ENCODE measurements at regions not wholly inside any gene's neighbourhood (a gene's known extent, or its start where the extent isn't known, plus 50 kb on each side); places are given as distances from the start of the nearest gene placed in this dataset.

- H3K4me3 Mint-ChIP-seq: no peak overlapping the region
- H3K4me1 Mint-ChIP-seq: no peaks in the 10 kb centered on the region
These were observed 316.7 kb upstream of the KLHL1 start for GRCh38 chr13:70424928-70425327.

GRCh38 chr13:70424428-70424827 lies 316.2 kb upstream of the KLHL1 start:
- peaks cover 2% of the 10 kb centered on the region for H3K9me3 Mint-ChIP-seq
- no peak overlapping the region for H3K27ac Mint-ChIP-seq
- CTCF ChIA-PET: no interaction called here
- H3K4me1 Mint-ChIP-seq: no peaks in the 10 kb centered on the region
- no peak for DNase-seq
- no peaks in the 10 kb centered on the region for H3K36me3 Mint-ChIP-seq
- H3K27me3 Mint-ChIP-seq: no peaks in the 10 kb centered on the region
- H3K4me3 Mint-ChIP-seq: no peak overlapping the region

More at GRCh38 chr13:70424928-70425327, 316.7 kb upstream of the KLHL1 start:
- CTCF ChIA-PET: no interaction called here
- no peaks in the 10 kb centered on the region for H3K36me3 Mint-ChIP-seq
- H3K9me3 Mint-ChIP-seq: peaks cover 2% of the 10 kb centered on the region
- no peaks in the 10 kb centered on the region for H3K27me3 Mint-ChIP-seq
- no peak overlapping the region for H3K27ac Mint-ChIP-seq
- DNase-seq: no peak

- Mint-ChIP-seq H3K36me3 (no peaks in the 10 kb centered on the region), H3K4me1 (no peaks in the 10 kb centered on the region), H3K9me3 (peaks cover 7% of the 10 kb centered on the region), H3K27me3 (no peaks in the 10 kb centered on the region), H3K4me3 (no peak overlapping the region), H3K27ac (no peak overlapping the region)
- no peak for DNase-seq
- CTCF ChIA-PET: no interaction called here
These were observed 306.9 kb upstream of the KLHL1 start for GRCh38 chr13:70415136-70415535.

- no peak overlapping the region for H3K27ac Mint-ChIP-seq
- H3K36me3 Mint-ChIP-seq: no peaks in the 10 kb centered on the region
- H3K9me3 Mint-ChIP-seq: peaks cover 7% of the 10 kb centered on the region
- H3K4me1 Mint-ChIP-seq: no peaks in the 10 kb centered on the region
- H3K27me3 Mint-ChIP-seq: no peaks in the 10 kb centered on the region
- CTCF ChIA-PET: no interaction called here
- DNase-seq: no peak
- no peak overlapping the region for H3K4me3 Mint-ChIP-seq
These were observed 300.6 kb upstream of the KLHL1 start for GRCh38 chr13:70408865-70409264.

GRCh38 chr13:70407486-70407885 lies 299.2 kb upstream of the KLHL1 start:
- Mint-ChIP-seq H3K36me3 (no peaks in the 10 kb centered on the region), H3K27ac (no peak overlapping the region), H3K27me3 (no peaks in the 10 kb centered on the region), H3K4me3 (no peak overlapping the region), H3K4me1 (no peaks in the 10 kb centered on the region), H3K9me3 (peaks cover 1% of the 10 kb centered on the region)
- CTCF ChIA-PET: no interaction called here
- DNase-seq: no peak

GRCh38 chr13:70405266-70405665 lies 297.0 kb upstream of the KLHL1 start:
- Mint-ChIP-seq H3K36me3 (no peaks in the 10 kb centered on the region), H3K4me1 (no peaks in the 10 kb centered on the region), H3K4me3 (no peak overlapping the region), H3K9me3 (no peaks in the 10 kb centered on the region), H3K27me3 (no peaks in the 10 kb centered on the region), H3K27ac (no peak overlapping the region)
- no peak for DNase-seq
- CTCF ChIA-PET: no interaction called here

- CTCF ChIA-PET: no interaction called here
- H3K27ac Mint-ChIP-seq: no peak overlapping the region
- no peak overlapping the region for H3K4me3 Mint-ChIP-seq
- H3K4me1 Mint-ChIP-seq: no peaks in the 10 kb centered on the region
- H3K27me3 Mint-ChIP-seq: no peaks in the 10 kb centered on the region
- H3K9me3 Mint-ChIP-seq: peaks cover 3% of the 10 kb centered on the region
- H3K36me3 Mint-ChIP-seq: no peaks in the 10 kb centered on the region
- no peak for DNase-seq
These were observed 285.8 kb upstream of the KLHL1 start for GRCh38 chr13:70394031-70394548.

GRCh38 chr13:70391678-70392077 lies 283.4 kb upstream of the KLHL1 start:
- H3K4me1 Mint-ChIP-seq: no peaks in the 10 kb centered on the region
- no peaks in the 10 kb centered on the region for H3K36me3 Mint-ChIP-seq
- H3K4me3 Mint-ChIP-seq: no peak overlapping the region

GRCh38 chr13:70390968-70391367 lies 282.7 kb upstream of the KLHL1 start:
- Mint-ChIP-seq H3K4me1 (no peaks in the 10 kb centered on the region), H3K27me3 (no peaks in the 10 kb centered on the region), H3K36me3 (no peaks in the 10 kb centered on the region), H3K27ac (no peak overlapping the region), H3K9me3 (peaks cover 2% of the 10 kb centered on the region), H3K4me3 (no peak overlapping the region)
- CTCF ChIA-PET: no interaction called here
- no peak for DNase-seq

More at GRCh38 chr13:70391678-70392077, 283.4 kb upstream of the KLHL1 start:
- peaks cover 2% of the 10 kb centered on the region for H3K9me3 Mint-ChIP-seq
- CTCF ChIA-PET: no interaction called here
- no peaks in the 10 kb centered on the region for H3K27me3 Mint-ChIP-seq
- DNase-seq: no peak
- no peak overlapping the region for H3K27ac Mint-ChIP-seq

- CTCF ChIA-PET: no interaction called here
- Mint-ChIP-seq H3K27ac (no peak overlapping the region), H3K4me3 (no peak overlapping the region), H3K27me3 (no peaks in the 10 kb centered on the region), H3K4me1 (no peaks in the 10 kb centered on the region), H3K36me3 (no peaks in the 10 kb centered on the region), H3K9me3 (peaks cover 2% of the 10 kb centered on the region)
- DNase-seq: no peak
These were observed 281.8 kb upstream of the KLHL1 start for GRCh38 chr13:70390064-70390463.

- H3K27me3 Mint-ChIP-seq: no peaks in the 10 kb centered on the region
- no peak overlapping the region for H3K4me3 Mint-ChIP-seq
- no peaks in the 10 kb centered on the region for H3K4me1 Mint-ChIP-seq
- no peak for DNase-seq
- CTCF ChIA-PET: no interaction called here
- no peaks in the 10 kb centered on the region for H3K36me3 Mint-ChIP-seq
- no peak overlapping the region for H3K27ac Mint-ChIP-seq
- H3K9me3 Mint-ChIP-seq: peaks cover 2% of the 10 kb centered on the region
These were observed 280.7 kb upstream of the KLHL1 start for GRCh38 chr13:70388935-70389334.

- H3K4me1 Mint-ChIP-seq: no peaks in the 10 kb centered on the region
- no peak overlapping the region for H3K27ac Mint-ChIP-seq
- no peaks in the 10 kb centered on the region for H3K27me3 Mint-ChIP-seq
- H3K36me3 Mint-ChIP-seq: no peaks in the 10 kb centered on the region
- no peak overlapping the region for H3K4me3 Mint-ChIP-seq
- peaks cover under 1% of the 10 kb centered on the region for H3K9me3 Mint-ChIP-seq
- CTCF ChIA-PET: no interaction called here
- no peak for DNase-seq
These were observed 278.7 kb upstream of the KLHL1 start for GRCh38 chr13:70386919-70387318.

GRCh38 chr13:70385852-70386251 lies 277.6 kb upstream of the KLHL1 start:
- Mint-ChIP-seq H3K4me1 (no peaks in the 10 kb centered on the region), H3K27me3 (no peaks in the 10 kb centered on the region), H3K4me3 (no peak overlapping the region), H3K27ac (no peak overlapping the region), H3K36me3 (no peaks in the 10 kb centered on the region), H3K9me3 (no peaks in the 10 kb centered on the region)
- CTCF ChIA-PET: interaction anchor here (0.5 kb wide), 1 partner anchor 515 kb away, joined by 4 read pairs; no protein-coding TSS in a partner anchor
- DNase-seq: no peak

- CTCF ChIA-PET: no interaction called here
These were observed 275.9 kb upstream of the KLHL1 start for GRCh38 chr13:70384156-70384555.

GRCh38 chr13:70380809-70381208 lies 272.6 kb upstream of the KLHL1 start:
- Mint-ChIP-seq H3K4me1 (no peaks in the 10 kb centered on the region), H3K27me3 (no peaks in the 10 kb centered on the region), H3K9me3 (no peaks in the 10 kb centered on the region), H3K36me3 (no peaks in the 10 kb centered on the region), H3K27ac (no peak overlapping the region), H3K4me3 (no peak overlapping the region)
- DNase-seq: no peak
- CTCF ChIA-PET: no interaction called here

More at GRCh38 chr13:70384156-70384555, 275.9 kb upstream of the KLHL1 start:
- H3K4me3 Mint-ChIP-seq: no peak overlapping the region
- no peak overlapping the region for H3K27ac Mint-ChIP-seq
- H3K9me3 Mint-ChIP-seq: no peaks in the 10 kb centered on the region
- H3K4me1 Mint-ChIP-seq: no peaks in the 10 kb centered on the region
- no peaks in the 10 kb centered on the region for H3K27me3 Mint-ChIP-seq
- H3K36me3 Mint-ChIP-seq: no peaks in the 10 kb centered on the region
- no peak for DNase-seq

- no peaks in the 10 kb centered on the region for H3K36me3 Mint-ChIP-seq
- CTCF ChIA-PET: no interaction called here
- no peak overlapping the region for H3K27ac Mint-ChIP-seq
- H3K9me3 Mint-ChIP-seq: no peaks in the 10 kb centered on the region
- no peaks in the 10 kb centered on the region for H3K4me1 Mint-ChIP-seq
- H3K27me3 Mint-ChIP-seq: no peaks in the 10 kb centered on the region
- H3K4me3 Mint-ChIP-seq: no peak overlapping the region
- DNase-seq: no peak
These were observed 267.5 kb upstream of the KLHL1 start for GRCh38 chr13:70375718-70376117.
